Uterus (tissue), 2 donors: ENCODE measurements at regions not wholly inside any gene's neighbourhood (a gene's known extent, or its start where the extent isn't known, plus 50 kb on each side); places are given as distances from the start of the nearest gene placed in this dataset.

Source experiments
- CTCF ChIP-seq, 4 experiments: fragments of 200-600 bp in 2 of 4; fragments of 450-650 bp in 2 of 4; sonication (generic) in 2 of 4; IDR thresholded peaks; one replicate each; pipeline ENCODE4 v1.5.1; 2016 to 2019; ENCODE audit warnings: antibody characterized with exemption in 4 of 4, mild to moderate bottlenecking in 2 of 4, moderate library complexity in 1 of 4
- POLR2A ChIP-seq, 2 donors: fragments of 450-650 bp; IDR thresholded peaks; one replicate each; pipeline ENCODE4 v1.6.1; 2016; ENCODE audit warnings: antibody characterized with exemption in 2 of 2, mild to moderate bottlenecking in 1 of 2, moderate library complexity in 1 of 2

GRCh38 chr12:60704171-60704914 is 1108.5 kb downstream of the SLC16A7 start:
- TF ChIP-seq CTCF (IDR thresholded peaks at IDR 0.05) (no peak), POLR2A (IDR thresholded peaks at IDR 0.05) (no peak)
